ENCODE measurements at regions not wholly inside any gene's neighbourhood (a gene's known extent, or its start where the extent isn't known, plus 50 kb on each side); places are given as distances from the start of the nearest gene placed in this dataset.

GRCh38 chr1:222914861-222915632, 100.2 kb downstream of the DISP1 start:
- DNase-seq: no peak

- DNase-seq: no peak
Observed at GRCh38 chr1:222916100-222916499, 101.3 kb downstream of the DISP1 start.

- DNase-seq: no peak
Observed at GRCh38 chr1:222918801-222919477, 104.1 kb downstream of the DISP1 start.

GRCh38 chr1:222919478-222919865, 104.6 kb downstream of the DISP1 start:
- no peak for DNase-seq

- DNase-seq: no peak
Observed at GRCh38 chr1:222920169-222920568, 105.3 kb downstream of the DISP1 start.

GRCh38 chr1:222921945-222922344, 107.1 kb downstream of the DISP1 start:
- no peak for DNase-seq

- DNase-seq: no peak
Observed at GRCh38 chr1:222923506-222923905, 108.7 kb downstream of the DISP1 start.

GRCh38 chr1:222924136-222924706, 109.4 kb downstream of the DISP1 start:
- no peak for DNase-seq

GRCh38 chr1:222926566-222926965, 111.7 kb downstream of the DISP1 start:
- no peak for DNase-seq

- no peak for DNase-seq
Observed at GRCh38 chr1:222927031-222927430, 112.2 kb downstream of the DISP1 start.

GRCh38 chr1:222928212-222928611, 113.4 kb downstream of the DISP1 start:
- DNase-seq: no peak

- DNase-seq: no peak
Observed at GRCh38 chr1:222930070-222930469, 115.2 kb downstream of the DISP1 start.

GRCh38 chr1:222931023-222931422, 116.2 kb downstream of the DISP1 start:
- DNase-seq: no peak

- no peak for DNase-seq
Observed at GRCh38 chr1:222933273-222933672, 118.4 kb downstream of the DISP1 start.

GRCh38 chr1:222935239-222935900, 120.5 kb downstream of the DISP1 start:
- no peak for DNase-seq

- no peak for DNase-seq
Observed at GRCh38 chr1:222936042-222936441, 121.2 kb downstream of the DISP1 start.

- DNase-seq: no peak
Observed at GRCh38 chr1:222938986-222939385, 124.1 kb downstream of the DISP1 start.

- no peak for DNase-seq
Observed at GRCh38 chr1:222940095-222940494, 125.3 kb downstream of the DISP1 start.

GRCh38 chr1:222940906-222941305, 126.1 kb downstream of the DISP1 start:
- no peak for DNase-seq

GRCh38 chr1:222941425-222941824, 126.6 kb downstream of the DISP1 start:
- no peak for DNase-seq

GRCh38 chr1:222946436-222946835, 131.6 kb downstream of the DISP1 start:
- DNase-seq: no peak

- DNase-seq: no peak
Observed at GRCh38 chr1:222948079-222948478, 133.2 kb downstream of the DISP1 start.

- DNase-seq: no peak
Observed at GRCh38 chr1:222950892-222951291, 136.1 kb downstream of the DISP1 start.

- no peak for DNase-seq
Observed at GRCh38 chr1:222953585-222953984, 138.7 kb downstream of the DISP1 start.
